ENCODE measurements at regions not wholly inside any gene's neighbourhood (a gene's known extent, or its start where the extent isn't known, plus 50 kb on each side); places are given as distances from the start of the nearest gene placed in this dataset.
"Not testable (repeated sequence)": the region's sequence is repeated elsewhere in the genome, so short reads cannot be mapped to it uniquely, and the experiment has no call there.

DNA sequence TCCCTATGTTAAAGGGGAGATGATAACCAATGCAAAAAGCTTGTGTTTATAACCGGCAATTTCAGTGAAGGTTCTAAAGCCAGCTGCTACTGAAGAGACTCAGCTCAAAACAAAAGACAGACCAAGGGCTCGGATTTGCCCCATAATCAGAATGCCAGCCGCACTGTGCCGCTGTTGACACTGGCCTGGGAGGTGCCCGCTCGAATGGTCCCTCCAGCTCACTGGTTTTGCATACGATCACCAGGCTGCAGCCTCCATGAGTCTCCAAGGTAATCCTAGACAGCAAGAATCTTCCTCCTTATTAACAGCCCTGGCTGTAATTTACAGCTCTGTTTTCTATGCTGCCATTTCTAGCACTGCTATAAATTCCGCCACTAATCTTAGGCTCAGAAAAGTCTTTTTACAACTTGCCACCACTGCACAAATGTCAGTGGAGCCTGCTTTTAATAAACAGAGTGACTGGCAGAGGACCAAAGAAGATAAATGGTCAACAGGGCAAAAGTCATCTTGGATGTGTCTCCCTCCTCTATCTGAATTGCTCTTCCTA is 155.7 kb upstream of the SH3BP4 start:
- DNase-seq: no peak

DNA sequence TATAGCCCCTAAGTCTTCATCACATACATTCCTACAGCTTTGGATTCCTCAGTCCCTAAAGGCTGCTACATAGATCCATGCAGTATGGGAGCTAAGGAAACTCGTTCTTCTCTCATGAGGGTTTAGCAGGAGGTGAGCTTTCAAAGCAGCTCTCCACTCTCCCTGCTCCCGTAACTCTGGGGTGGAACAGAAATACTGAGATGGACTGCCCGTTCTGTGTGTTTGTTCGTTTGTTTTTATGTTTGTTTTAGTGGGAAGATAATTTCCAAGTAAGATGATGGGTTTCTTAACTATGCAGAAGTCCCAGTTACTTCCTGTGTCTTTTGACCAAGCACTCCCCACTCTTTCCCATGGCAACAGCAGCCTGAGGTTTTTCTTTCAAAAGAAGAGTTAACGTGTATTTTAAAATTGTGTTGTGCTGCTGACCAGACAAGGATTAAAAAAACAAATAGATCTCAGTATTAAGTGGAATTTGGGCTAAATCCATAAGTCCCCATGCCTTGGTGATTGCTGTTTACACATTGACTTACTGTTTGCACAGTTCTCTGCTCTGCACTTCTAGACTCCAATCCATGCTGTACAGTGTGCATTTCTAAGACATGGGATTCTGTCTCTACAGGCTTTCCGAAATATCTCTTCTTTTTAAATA is 156.4 kb upstream of the SH3BP4 start:
- DNase-seq: no peak

DNA sequence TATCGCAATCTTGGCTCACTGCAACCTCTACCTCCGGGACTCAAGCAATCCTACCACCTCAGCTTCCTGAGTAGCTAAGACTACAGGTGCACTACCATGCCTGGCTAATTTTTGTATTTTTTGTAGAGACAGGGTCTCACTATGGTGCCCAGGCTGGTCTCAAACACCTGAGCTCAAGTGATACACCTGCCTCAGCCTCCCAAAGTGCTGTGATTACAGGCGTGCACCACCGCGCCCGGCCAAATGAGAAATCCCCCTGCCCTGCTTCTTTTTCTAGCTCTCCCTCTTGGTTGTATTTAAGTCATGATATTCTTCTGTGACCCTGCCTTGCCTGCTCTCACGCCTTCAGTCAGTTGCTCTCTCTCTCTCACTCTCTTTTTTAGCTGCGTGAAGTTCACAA is 157.0 kb upstream of the SH3BP4 start:
- DNase-seq: no peak

DNA sequence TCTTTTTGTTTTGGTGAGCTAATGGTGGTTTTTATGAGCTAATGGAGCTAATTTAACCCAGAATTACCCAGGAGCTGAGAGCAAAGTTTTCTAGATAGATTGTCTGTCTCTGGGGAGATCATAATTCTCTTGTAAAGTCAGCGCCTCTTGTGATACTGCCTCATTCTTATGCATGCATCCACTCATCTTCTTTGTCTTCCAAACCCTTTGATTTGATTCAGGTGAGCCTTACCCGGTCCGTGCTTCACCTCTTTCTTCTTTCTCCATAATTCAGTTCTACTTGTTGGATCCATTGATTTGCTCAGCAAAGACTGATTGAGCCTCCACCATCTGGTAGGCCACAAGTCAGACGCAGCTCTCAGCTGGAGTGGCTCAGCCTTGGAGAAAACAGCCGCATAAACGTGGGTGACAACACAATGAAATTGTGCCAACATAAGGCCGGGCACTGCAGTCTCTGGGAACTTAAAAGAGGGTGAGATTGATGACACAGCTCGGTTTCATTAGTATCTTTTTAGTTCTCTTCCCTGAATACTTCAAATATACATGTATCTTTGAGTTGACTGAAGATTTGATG is 158.5 kb upstream of the SH3BP4 start:
- DNase-seq: no peak

DNA sequence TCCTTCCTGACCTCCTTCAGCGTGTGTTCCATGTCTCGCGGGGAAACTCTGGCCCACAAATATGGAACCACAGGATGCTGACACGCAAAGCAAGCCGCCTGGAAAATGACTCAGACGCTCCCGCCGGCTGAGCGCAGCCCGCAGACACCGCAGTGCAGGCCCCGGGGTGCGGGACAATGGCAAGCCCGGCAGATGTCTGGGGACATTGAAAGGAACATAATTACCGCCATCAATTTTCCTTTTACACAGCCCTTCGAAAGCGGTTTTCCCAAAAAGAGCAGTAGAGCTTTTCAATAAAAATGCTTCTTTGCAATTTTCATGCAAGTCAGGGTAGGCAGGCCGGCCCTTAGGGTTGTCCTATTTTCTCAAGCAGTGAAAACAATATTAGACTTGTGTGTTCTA is 159.2 kb upstream of the SH3BP4 start:
- no peak for DNase-seq

DNA sequence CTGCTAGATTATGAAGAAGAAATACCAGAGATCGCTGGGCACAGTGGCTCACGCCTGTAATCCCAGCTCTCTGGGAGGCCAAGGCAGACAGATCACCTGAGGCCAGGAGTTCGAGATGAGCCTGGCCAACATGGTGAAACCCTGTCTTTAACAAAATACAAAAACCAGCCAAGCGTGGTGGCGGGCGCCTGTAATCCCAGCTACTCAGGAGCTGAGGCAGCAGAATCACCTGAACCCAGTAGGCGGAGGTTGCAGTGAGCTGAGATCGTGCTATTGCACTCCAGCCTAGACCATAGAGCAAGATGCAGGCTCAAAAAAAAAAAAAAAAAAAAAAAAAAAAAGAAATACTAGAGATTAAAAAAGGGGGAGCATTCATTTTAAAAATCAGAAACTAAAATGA is 159.7 kb upstream of the SH3BP4 start:
- DNase-seq: not testable (repeated sequence)

DNA sequence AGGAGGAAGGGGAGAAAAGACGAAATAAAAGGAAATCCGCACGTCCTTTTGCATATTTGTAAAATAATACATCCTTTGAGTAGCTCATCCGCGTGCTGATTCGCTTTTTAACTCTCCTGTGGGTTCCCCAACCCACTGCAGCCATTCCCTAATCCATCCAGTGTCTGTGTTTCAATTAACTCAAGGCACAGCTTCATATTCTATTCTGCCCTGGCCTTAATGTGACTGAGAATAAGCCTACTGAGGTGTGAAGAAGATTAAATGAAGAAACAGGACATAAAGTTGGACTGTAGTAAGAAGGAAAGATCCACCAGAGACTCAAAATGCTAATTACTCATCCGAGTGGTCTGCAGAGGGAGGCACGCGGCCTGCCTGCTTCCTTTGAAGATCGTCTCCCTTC is 161.4 kb upstream of the SH3BP4 start:
- no peak for DNase-seq

DNA sequence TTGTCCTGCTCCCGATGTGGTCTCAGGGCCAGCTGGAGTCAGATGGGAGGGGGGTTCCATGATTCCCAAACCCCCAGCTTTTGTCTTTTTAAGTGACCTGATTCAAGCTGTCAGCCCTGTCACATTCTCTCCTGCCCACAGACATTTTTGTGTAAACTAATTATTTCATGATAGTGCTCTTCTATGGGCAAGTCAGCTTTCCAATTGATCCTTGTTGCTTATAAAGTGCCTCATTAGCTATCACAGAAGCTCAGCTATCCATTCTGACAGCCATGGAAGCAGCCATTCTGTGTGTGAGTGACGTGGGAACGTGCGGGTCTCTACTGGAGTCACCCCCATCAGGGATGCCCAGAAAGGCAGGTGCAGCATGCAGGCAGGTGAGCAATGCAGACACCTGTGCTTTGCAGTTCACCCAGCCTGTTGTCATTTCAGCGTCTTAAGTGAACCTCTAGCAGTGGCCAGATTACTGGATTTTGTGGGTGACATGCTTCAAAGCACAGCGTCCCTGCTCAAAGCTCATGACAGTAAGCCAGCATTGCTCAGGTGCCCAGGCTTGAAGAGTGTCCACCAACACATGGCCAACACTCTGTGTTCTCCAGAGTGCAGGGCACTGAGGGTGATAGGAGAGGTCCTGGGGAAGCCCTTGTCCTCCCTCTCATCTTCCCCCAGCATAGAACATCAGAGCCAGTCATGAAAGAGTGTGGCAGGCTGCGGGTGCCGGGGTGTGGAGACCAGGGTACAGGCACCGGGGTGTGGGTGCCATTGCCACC is 162.1 kb upstream of the SH3BP4 start:
- no peak for DNase-seq

DNA sequence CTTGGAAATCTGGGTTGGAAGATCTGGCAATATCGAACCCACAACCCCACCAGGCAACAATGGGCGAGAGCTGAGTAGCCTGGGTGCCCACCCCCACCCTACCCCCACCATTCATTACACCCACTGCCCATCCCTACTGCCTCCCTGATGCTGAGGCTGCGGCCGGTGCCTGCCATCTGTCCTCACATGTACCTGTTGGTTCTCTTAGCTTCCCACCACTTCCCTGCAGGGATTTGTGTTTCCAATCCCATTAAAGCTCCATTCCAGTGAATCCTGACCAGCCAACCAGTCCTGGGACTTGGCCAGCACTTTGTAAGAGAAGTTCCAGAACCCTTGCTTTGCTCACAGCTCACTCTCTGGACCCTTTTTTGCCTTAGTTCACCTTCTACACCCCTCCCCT is 163.0 kb upstream of the SH3BP4 start:
- no peak for DNase-seq

DNA sequence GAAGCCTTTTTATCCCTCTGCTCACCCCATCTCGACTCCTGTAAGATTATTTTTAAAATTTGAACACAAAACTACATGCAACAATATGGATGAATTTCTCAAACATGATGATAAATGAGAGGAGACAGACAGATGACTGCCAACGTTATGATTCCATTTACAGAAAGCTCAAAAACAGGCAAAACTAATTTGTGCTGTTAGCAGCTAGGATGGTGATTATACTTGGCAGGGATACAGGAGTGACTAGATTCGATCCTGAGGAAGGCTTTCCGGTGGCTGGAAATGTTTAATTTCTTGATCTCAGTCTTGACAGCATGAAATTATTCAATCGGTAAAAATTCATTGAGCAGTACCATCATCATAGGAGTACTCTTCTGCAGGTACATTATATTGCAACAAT is 163.4 kb upstream of the SH3BP4 start:
- no peak for DNase-seq

DNA sequence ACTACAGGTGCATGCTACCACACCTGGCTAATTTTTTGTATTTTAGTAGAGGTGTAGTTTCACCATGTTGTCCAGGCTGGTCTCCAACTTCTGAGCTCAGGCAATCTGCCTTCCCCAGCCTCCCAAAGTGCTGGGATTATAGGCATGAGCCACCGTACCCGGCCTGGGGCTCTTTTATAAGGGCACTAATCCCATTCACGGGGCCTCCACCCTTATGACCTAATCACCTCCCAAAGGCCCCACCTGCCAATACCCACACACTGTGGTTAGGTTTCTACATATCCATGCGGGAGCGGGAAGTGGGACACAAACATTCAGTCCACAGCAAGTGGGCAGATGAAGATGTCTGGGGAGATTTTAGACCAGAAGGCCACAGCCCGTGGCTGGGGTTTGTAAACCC is 164.7 kb upstream of the SH3BP4 start:
- no peak for DNase-seq

DNA sequence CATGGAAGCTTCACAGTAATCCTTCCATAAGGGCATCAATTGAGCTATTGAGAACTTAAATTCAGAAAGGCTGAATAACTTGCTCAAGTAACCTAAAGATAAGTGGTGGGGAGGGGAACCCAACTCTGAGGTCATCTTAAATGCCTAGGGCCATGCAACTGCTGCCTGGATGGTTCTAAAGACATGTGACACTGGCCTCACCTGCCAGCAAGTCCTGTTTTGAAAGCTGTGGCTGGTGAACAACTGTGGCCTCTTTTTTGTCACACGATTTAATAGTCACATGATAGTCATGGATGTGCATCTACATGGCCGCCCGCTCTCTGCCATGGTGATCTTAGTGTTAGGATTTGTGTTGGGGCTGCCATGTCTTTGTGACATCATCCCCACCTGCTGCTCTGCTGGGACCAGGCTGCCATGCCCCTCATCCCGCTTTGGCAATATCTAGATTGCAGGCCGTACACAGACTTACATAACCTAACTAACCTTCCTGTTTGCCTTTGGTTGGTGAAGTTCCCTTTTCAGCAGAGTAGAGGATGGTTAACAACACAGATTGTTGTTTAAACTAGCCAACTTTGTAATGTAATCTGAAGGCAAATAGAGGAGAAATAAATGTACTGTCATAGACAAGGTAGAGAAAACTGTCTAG is 177.9 kb upstream of the SH3BP4 start:
- DNase-seq: no peak

DNA sequence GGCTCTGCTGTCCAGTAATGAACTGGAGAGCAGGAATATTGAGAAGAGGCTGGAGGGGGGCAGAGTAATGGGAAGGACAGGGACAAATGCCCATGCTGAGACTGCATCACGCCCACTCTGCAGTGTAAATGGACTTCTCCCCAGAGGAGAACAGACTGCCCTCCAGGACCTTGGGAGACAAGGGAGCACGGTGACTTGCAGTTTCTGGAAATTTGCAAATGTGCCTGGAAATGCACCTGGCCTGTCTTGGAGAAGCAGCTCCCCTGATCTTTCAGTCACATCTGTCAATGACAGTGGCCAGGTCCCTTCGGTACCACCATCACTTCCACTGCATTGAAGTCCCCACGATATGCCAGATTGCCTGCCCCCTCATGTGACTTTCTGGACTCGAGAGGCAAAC is 178.7 kb upstream of the SH3BP4 start:
- no peak for DNase-seq

DNA sequence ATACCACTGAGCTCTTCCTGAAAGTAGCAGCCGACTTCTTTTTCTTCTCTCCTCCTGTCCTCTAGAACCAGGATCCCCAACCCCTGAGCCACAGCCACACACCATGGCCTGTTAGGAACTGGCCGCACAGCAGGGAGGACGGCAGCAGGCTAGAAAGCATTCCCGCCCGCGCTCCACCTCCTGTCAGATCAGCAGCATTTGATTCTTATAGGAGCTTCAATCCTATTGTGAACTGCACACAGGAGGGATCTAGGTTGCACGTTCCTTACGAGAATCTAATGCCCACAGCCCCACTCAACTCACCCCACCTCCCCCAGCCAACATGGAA is 179.1 kb upstream of the SH3BP4 start:
- DNase-seq: no peak

DNA sequence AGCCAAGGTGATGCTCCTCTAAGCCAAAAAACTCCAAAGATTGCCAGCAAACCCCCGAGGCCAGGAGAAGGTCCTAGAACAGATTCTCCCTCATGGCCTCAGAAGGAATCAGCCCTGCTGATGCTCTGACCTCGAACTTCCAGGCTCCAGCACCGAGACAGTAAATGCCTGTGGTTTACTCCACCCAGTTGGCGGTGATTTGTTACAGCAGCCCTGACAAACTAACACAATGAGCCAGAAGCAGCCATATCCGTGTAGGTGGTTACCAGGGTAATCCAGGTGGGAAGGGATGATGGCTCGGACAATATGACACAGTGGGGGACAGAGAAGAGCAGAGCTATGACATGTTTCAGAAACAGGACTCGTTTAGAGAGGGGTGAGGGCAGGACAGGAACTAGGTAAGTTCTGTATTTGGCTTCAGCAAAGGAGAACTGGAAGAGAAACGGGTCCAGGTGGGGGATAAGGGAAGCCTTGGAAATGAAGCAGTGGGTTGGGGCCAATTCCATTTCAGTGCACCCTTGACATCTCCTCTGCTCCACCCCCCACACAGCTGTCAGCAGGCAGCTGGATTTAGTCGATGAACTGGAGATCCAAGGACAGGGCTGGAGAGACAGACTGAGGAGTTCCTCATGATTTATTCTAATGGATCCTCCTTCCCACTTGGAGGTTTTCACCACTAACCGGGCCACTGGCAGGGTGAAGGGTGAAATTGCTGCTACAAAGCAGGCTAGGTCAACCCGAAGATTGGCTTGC is 179.7 kb upstream of the SH3BP4 start:
- DNase-seq: no peak

DNA sequence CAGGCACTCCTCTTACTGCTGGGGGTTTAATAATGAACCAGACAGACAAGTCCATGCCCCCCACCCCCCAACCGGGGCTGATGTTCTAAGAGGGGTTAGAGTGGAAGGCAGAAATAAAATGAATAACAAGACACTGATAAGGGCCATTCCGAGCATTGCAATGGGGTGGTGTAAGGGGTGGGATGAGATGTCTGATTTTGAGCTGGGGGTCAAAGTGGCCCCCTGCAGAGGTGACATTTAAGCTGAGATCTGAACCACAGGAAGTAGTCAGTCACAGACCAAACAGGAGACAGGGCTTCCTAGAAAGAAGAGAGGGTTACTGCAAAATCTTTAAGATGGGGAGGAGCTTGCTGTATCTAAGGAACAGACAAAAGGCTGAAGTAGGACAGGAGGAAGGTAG is 180.6 kb upstream of the SH3BP4 start:
- no peak for DNase-seq

DNA sequence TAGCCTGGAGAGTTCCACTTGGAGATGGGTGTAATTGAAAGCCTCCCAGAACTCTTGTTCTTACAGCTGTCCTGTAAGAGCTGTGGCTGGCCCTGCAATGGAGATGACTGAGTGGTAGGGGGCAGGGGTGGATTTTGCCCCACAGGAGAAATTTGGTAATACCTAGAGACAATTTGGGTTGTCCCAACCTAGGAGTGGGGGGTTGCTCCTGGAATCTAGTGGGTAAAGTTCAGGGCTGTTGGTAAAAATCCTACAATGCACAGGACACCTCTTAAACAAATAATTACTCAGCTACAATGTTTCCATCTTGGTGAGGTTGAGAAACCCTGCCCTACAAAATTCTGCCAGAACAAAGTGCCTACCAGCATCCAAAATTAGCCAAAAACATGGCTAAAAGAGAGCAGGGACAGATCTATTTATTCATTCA is 181.1 kb upstream of the SH3BP4 start:
- no peak for DNase-seq

DNA sequence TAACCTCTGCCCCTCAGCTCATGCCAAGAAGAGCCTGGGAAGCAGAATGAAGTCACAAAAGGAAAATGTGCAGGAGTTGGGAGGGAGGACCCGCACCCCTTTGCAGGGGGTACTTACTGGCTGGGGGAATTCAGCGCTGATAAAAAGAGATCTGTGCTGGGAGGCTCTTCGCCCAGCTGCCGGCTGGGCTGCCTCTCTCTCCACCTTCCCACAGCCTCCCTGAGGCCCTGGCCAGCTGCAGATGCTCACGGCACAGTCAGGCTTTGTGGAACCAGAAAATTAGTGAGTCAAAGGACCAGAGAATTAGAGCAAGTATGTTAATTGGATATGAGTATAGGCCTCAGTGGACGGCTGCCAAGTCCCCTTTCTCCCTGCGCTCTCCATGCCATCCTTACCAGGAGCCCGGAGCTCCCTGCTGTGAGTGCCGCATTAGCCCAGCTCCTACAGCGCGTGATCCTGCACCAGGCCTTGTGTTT is 181.7 kb upstream of the SH3BP4 start:
- no peak for DNase-seq

DNA sequence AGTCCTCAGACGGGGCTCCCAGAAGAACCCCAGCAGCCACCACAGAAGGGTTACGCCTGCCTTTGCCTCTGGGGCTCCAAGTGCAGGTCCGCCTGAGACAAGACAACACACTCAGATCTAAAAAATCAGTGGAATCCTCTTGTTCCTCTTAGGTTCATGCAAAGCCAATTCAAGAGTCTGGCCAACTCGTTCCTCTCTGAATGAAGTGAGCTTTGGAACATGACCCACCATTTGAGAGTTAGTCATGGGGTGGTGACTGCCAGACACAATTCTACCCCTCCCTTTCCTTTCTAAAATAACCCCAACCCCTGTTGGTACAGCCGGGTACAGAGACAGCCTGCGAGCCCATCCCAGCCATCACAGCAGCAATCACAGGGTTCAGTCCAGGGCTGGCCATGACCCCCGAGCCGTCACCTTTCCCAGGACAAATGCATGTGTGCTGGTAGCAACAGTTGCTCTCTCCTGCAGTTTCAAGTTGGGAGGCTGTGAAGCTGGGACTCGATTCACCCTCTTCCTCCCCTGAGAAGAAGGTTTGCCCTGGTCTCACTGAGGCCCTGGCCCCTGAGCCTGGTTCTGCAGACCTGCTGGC is 183.1 kb upstream of the SH3BP4 start:
- no peak for DNase-seq

DNA sequence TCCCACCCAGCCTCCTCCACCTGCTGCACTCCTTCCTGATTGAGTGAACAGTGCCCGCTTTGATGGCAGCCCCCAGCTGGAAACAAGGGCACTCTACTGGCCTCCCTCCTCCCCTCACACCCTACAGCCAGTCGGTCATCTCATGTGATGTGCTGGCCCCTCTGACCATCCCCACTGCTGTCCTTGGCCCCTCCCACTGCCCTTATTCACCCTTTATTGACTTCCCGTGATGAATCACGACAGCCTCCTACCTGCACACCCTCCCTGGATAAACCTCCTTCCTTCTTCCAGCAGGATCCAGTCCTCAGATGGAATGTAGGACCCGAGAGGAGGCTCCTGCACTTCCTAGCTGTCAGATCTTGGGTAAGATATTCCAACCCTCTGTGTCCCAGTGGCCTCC is 186.5 kb upstream of the SH3BP4 start:
- no peak for DNase-seq

DNA sequence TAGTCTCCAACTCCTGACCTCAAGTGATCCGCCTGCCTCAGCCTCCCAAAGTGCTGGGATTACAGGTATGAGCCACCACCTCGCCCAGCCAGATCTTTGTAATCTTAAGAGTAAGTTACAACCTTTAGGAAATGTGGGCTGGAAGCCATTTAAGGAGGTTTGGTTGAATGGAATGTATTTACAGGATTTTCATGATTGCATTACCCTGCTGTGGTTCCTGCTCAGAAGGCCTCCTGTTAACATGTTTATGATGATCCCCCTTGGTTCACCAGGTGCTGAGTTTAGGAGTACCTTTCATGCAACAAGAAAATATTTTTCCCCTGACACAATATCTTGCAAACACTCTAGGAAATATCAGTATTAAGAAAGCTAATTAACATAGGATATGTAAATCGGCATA is 187.4 kb upstream of the SH3BP4 start:
- DNase-seq: no peak
